ENCODE measurements at regions not wholly inside any gene's neighbourhood (a gene's known extent, or its start where the extent isn't known, plus 50 kb on each side); places are given as distances from the start of the nearest gene placed in this dataset.
A peak's percentile ranks its signal among the peaks of the same experiment; 100 is the strongest.

GRCh38 chr6:22145376-22145775, 151.5 kb downstream of the PRL start:
- Histone ChIP-seq H3K9me3 (no peaks in the 10 kb centered on the region), H3K4me3 (peak overlapping the region in 5 of 12 donors; percentile 38 to 50 (median 48)), H3K4me1 (peaks cover 0 to 79% (median 51%) of the 10 kb centered on the region in 12 donors), H3K36me3 (no peaks in the 10 kb centered on the region), H3K27ac (no peak overlapping the region), H3K27me3 (no peaks in the 10 kb centered on the region)
- ATAC-seq (no peak), DNase-seq (no peak)
- TF ChIP-seq, protein P1, sequence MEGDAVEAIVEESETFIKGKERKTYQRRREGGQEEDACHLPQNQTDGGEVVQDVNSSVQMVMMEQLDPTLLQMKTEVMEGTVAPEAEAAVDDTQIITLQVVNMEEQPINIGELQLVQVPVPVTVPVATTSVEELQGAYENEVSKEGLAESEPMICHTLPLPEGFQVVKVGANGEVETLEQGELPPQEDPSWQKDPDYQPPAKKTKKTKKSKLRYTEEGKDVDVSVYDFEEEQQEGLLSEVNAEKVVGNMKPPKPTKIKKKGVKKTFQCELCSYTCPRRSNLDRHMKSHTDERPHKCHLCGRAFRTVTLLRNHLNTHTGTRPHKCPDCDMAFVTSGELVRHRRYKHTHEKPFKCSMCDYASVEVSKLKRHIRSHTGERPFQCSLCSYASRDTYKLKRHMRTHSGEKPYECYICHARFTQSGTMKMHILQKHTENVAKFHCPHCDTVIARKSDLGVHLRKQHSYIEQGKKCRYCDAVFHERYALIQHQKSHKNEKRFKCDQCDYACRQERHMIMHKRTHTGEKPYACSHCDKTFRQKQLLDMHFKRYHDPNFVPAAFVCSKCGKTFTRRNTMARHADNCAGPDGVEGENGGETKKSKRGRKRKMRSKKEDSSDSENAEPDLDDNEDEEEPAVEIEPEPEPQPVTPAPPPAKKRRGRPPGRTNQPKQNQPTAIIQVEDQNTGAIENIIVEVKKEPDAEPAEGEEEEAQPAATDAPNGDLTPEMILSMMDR (IDR thresholded peaks at IDR 0.05) = no peak
- no peak for TF ChIP-seq POLR2A (IDR thresholded peaks at IDR 0.05)
- 26 to 38% (median 36%) methylated on average over 3 of the region's 3 CpGs for WGBS, 4 donors
- intact Hi-C loops (cut with DNase I) = loop anchor here in 9 of 10 donors (2.0 to 10.0 kb wide), 7 partner anchors 75 to 553 kb away; partner anchors contain the start of gene SOX4 (in 4 of the 9)

DNA sequence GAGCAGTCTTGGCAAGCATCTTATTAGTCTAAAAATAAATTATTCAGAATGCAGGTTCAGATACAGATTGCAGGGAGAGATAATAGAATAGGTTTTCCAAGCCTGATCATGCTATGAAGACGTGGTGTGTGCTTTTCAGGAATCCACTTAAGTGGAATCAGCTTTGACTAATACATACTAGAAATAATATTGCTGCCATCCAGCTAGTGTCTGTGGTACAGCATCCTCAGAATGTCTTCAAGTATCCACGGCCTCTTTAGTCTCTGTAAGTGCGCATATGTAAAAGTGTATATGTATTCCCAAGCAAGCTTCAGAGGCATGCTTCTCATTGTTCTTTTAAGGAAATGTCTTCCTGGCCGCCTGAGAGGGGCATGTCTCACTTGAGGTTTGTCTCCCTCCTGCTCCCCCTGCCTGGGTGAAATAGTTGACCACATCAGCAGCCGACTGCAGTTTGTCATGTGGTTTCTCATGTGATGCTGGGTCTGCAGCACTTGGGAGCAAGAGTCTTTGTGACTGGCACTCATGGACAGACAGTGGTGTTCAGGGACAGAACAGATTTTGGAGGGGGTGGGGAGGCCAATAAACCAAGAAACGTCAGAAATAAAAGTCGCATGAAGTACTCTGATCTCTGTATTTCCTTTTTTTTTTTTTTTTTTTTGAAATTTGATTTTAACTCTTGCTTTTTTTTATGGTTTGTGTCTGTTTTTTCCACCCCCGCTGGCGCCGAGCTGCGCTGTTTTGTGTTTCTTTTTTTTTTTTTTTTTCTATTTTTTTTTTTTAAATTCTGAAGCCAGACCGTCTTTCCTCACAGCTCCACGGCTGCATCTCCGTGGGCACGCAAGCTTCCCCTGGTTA, 150.8 kb downstream of the PRL start:
- Histone ChIP-seq H3K9me3 (no peaks in the 10 kb centered on the region), H3K4me1 (peaks cover 0 to 75% (median 50%) of the 10 kb centered on the region in 12 donors), H3K4me3 (peak overlapping the region in 9 of 12 donors; percentile 26 to 50 (median 40)), H3K27me3 (no peaks in the 10 kb centered on the region), H3K27ac (peak overlapping the region in 1 of 12 donors; percentile 30), H3K36me3 (no peaks in the 10 kb centered on the region)
- intact Hi-C loops (cut with DNase I) = loop anchor here in 9 of 10 donors (2.0 to 10.0 kb wide), 8 partner anchors 75 to 554 kb away; partner anchors contain the start of gene SOX4 (in 4 of the 9)
- 36 to 45% (median 42%) methylated on average over 14 to 15 of the region's 15 CpGs for WGBS, 4 donors
- TF ChIP-seq, protein P1 (IDR thresholded peaks at IDR 0.05) = peak in 8 of 12 donors; percentile 25 to 63 (median 43)
- no peak for TF ChIP-seq POLR2A (IDR thresholded peaks at IDR 0.05)
- ATAC-seq (peak in 2 of 4 donors; percentile 42 to 46), DNase-seq (peak in 2 of 5 donors; percentile 25 to 27)

DNA sequence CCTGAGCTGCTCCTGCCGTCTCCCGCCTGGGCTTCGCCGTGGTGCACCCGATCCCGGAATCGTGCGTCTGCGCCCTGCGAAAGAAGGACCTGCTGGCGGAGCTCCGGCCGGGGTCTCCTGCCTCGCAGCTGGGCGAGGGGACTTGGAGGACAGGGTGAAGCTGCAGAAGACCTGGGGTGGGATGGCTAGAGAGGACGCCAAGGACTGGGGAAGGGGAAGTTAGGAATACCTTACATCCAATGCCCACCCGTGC, 150.2 kb downstream of the PRL start:
- Histone ChIP-seq H3K27me3 (no peaks in the 10 kb centered on the region), H3K4me3 (peak overlapping the region in 10 of 12 donors; percentile 24 to 50 (median 40)), H3K27ac (no peak overlapping the region), H3K9me3 (no peaks in the 10 kb centered on the region), H3K36me3 (no peaks in the 10 kb centered on the region), H3K4me1 (peaks cover 0 to 71% (median 47%) of the 10 kb centered on the region in 12 donors)
- intact Hi-C loops (cut with DNase I) = loop anchor here in 9 of 10 donors (2.0 to 10.0 kb wide), 7 partner anchors 162 to 554 kb away; partner anchors contain the start of gene SOX4 (in 4 of the 9)
- ATAC-seq = no peak
- no peak for TF ChIP-seq POLR2A (IDR thresholded peaks at IDR 0.05)
- TF ChIP-seq, protein P1 (IDR thresholded peaks at IDR 0.05) = no peak
- WGBS, 4 donors = 63 to 81% (median 74%) methylated on average over 17 of the region's 17 CpGs
- DNase-seq = peak in 3 of 5 donors; percentile 6 to 62 (median 27)

Measured in heart left ventricle (tissue), 16 donors.